ENCODE measurements at regions not wholly inside any gene's neighbourhood (a gene's known extent, or its start where the extent isn't known, plus 50 kb on each side); places are given as distances from the start of the nearest gene placed in this dataset.

GRCh38 chr1:101139821-101140718, 96.7 kb upstream of the S1PR1 start:
- Histone ChIP-seq H4K20me1 (replicated peaks; ENCODE audit: control insufficient read depth, extremely low read depth, insufficient read depth, low read length) (no peaks in the 10 kb centered on the region), H3K79me2 (ENCODE audit: control insufficient read depth, insufficient read depth, low read length) (no peaks in the 10 kb centered on the region), H3K9ac (replicated peaks; ENCODE audit: extremely low read depth, insufficient read depth, low read length) (no peak overlapping the region), H2AFZ (ENCODE audit: low read depth, low read length) (no peak overlapping the region), H3K9me3 (replicated peaks; ENCODE audit: control insufficient read depth, insufficient read depth, low read length) (no peaks in the 10 kb centered on the region), H3K27ac (ENCODE audit: insufficient read depth, low read depth, low read length) (no peak overlapping the region), H3K4me2 (ENCODE audit: insufficient read depth, low read length) (no peak overlapping the region), H3K4me1 (ENCODE audit: control insufficient read depth, extremely low read depth, insufficient read depth, low read length) (peaks cover 41% of the 10 kb centered on the region), H3K4me3 (replicated peaks in 1 of 3; ENCODE audit: insufficient read depth in 1 of 3, low read depth in 1 of 3, low read length in 3 of 3) (no peak overlapping the region), H3K9me1 (replicated peaks; ENCODE audit: control insufficient read depth, extremely low read depth, insufficient read depth, low read length) (no peaks in the 10 kb centered on the region), H3K27me3 (ENCODE audit: control insufficient read depth in 2 of 2, insufficient read depth in 2 of 2, low read length in 2 of 2) (no peaks in the 10 kb centered on the region), H3K36me3 (ENCODE audit: control insufficient read depth in 2 of 2, extremely low read depth in 1 of 2, insufficient read depth in 2 of 2, low read length in 2 of 2) (no peaks in the 10 kb centered on the region)
- FAIRE-seq = no peak
- no TSS peak for BruUV-seq (replicated peaks)
- ChIA-PET POLR2A (interaction anchor here (0.5 kb wide), 2 partner anchors 167 to 217 kb away, joined by 3 to 5 read pairs; no protein-coding TSS in a partner anchor), CTCF (interaction anchor here (0.9 to 7.2 kb wide), 5 partner anchors 15 to 218 kb away, joined by 3 to 135 read pairs (median 5); partner anchors contain the start of gene S1PR1)
- no peak for DNase-seq (ENCODE audit: low read depth, low spot score)
- no peak for TF ChIP-seq MYC (IDR thresholded peaks at IDR 0.05; ENCODE audit: low read depth, low read length)
- no peak for TF ChIP-seq POLR2AphosphoS5 (IDR thresholded peaks at IDR 0.05; ENCODE audit: insufficient read depth, low read depth, low read length)
- TF ChIP-seq, protein P1, sequence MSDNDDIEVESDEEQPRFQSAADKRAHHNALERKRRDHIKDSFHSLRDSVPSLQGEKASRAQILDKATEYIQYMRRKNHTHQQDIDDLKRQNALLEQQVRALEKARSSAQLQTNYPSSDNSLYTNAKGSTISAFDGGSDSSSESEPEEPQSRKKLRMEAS (IDR thresholded peaks at IDR 0.05; ENCODE audit: insufficient read depth, insufficient read length) = no peak
- TF ChIP-seq JUN (IDR thresholded peaks at IDR 0.05; ENCODE audit: borderline replicate concordance, insufficient read depth, insufficient read length, low read depth) = no peak
- no peak for TF ChIP-seq FOS (IDR thresholded peaks at IDR 0.05; ENCODE audit: borderline replicate concordance, insufficient read depth, low read length)
- no peak for TF ChIP-seq EZH2 (IDR thresholded peaks at IDR 0.05; ENCODE audit: borderline replicate concordance, low read depth, low read length, severe bottlenecking)
- no peak for TF ChIP-seq GATA2 (IDR thresholded peaks at IDR 0.05; ENCODE audit: insufficient read depth, insufficient read length, low read depth, low read length)
- TF ChIP-seq, protein P2, sequence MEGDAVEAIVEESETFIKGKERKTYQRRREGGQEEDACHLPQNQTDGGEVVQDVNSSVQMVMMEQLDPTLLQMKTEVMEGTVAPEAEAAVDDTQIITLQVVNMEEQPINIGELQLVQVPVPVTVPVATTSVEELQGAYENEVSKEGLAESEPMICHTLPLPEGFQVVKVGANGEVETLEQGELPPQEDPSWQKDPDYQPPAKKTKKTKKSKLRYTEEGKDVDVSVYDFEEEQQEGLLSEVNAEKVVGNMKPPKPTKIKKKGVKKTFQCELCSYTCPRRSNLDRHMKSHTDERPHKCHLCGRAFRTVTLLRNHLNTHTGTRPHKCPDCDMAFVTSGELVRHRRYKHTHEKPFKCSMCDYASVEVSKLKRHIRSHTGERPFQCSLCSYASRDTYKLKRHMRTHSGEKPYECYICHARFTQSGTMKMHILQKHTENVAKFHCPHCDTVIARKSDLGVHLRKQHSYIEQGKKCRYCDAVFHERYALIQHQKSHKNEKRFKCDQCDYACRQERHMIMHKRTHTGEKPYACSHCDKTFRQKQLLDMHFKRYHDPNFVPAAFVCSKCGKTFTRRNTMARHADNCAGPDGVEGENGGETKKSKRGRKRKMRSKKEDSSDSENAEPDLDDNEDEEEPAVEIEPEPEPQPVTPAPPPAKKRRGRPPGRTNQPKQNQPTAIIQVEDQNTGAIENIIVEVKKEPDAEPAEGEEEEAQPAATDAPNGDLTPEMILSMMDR (IDR thresholded peaks at IDR 0.05; ENCODE audit: extremely low read depth in 1 of 2, insufficient read depth in 1 of 2, low read depth in 1 of 2, low read length in 2 of 2) = no peak
- TF ChIP-seq POLR2A (IDR thresholded peaks at IDR 0.05; ENCODE audit: low read depth, low read length) = no peak
- dilution Hi-C loops (cut with MboI; ENCODE audit: extremely low pct_ligation_motif_present, low sequenced_read_pairs) = no loop called here
- intact Hi-C loops (cut with micrococcal nuclease) = no loop called here

Data from endothelial cell of umbilical vein (primary cell).